ENCODE measurements at regions not wholly inside any gene's neighbourhood (a gene's known extent, or its start where the extent isn't known, plus 50 kb on each side); places are given as distances from the start of the nearest gene placed in this dataset.

- TF ChIP-seq CTCF (IDR thresholded peaks at IDR 0.05; ENCODE audit: insufficient read depth, low read length, poor library complexity, severe bottlenecking) (no peak), EZH2phosphoT487 (conservative IDR thresholded peaks at IDR 0.05; ENCODE audit: low read length) (no peak)
Measured at GRCh38 chr20:40431611-40432010, 257.4 kb downstream of the MAFB start.

All from SU-DHL-6 (cell line).